Right cardiac atrium (tissue), 5 donors: ENCODE measurements at regions not wholly inside any gene's neighbourhood (a gene's known extent, or its start where the extent isn't known, plus 50 kb on each side); places are given as distances from the start of the nearest gene placed in this dataset.
A peak's percentile ranks its signal among the peaks of the same experiment; 100 is the strongest.

Source experiments
- ATAC-seq, 2 donors: fragments of 200-7000 bp; cut with Tn5 transposase; one replicate each; pipeline versions ENCODE4 v1.8.0 to v1.9.1; 2020; ENCODE audit warnings: moderate library complexity in 2 of 2, mild to moderate bottlenecking in 1 of 2
- DNase-seq, 3 donors: peaks; one replicate each; pipeline ENCODE4 v3.0.0-alpha.2; 2020
- H3K27ac ChIP-seq: one replicate; pipeline ENCODE4 v1.5.1; 2013; ENCODE audit warnings: mild to moderate bottlenecking, low read length, control low read depth, moderate library complexity
- H3K27me3 ChIP-seq: one replicate; pipeline ENCODE4 v1.6.1; 2013; ENCODE audit not compliant: control insufficient read depth, insufficient read depth
- H3K4me1 ChIP-seq: one replicate; pipeline ENCODE4 v1.6.1; 2013; ENCODE audit warnings: low read length; ENCODE audit not compliant: control insufficient read depth, insufficient read depth
- H3K4me3 ChIP-seq: one replicate; pipeline ENCODE4 v1.5.1; 2013; ENCODE audit warnings: low read length, control low read depth
- H3K9me3 ChIP-seq: one replicate; pipeline ENCODE4 v1.6.1; 2013; ENCODE audit warnings: low read length; ENCODE audit not compliant: control insufficient read depth
- WGBS: extraction: QIAGEN DNeasy Blood & Tissue Kit; methylation state at CpG from one replicate; pipeline ENCODE4 v1.1.7; 2013; 5-methylcytosine and 5-hydroxymethylcytosine counted together
- intact Hi-C, 4 donors: fragments of 100-400 bp; cut with DNase I; formaldehyde crosslinking; loops; one replicate each; pipeline versions ENCODE4 v1.11.0 to v1.14.0; 2022 to 2023
- donor health status: healthy with polysubstance abuse.
- donor health status: DM: no; HTN: yes; CAD: no.
- donor health status: DM: no; HTN: no; CAD: no.
- donor health status: DM: no; HTN: yes; CAD: no; lungs with severe emphysema.
- donor health status: DM: yes; HTN: yes; CAD: no.

- no peaks in the 10 kb centered on the region for H3K9me3 ChIP-seq
- H3K4me1 ChIP-seq = no peaks in the 10 kb centered on the region
- ATAC-seq = no peak
- no peak overlapping the region for H3K4me3 ChIP-seq
- H3K27ac ChIP-seq = no peak overlapping the region
- WGBS = 66% methylated on average over 2 of the region's 2 CpGs
- DNase-seq = no peak
- H3K27me3 ChIP-seq = no peaks in the 10 kb centered on the region
- intact Hi-C loops = no loop called here
Observed at GRCh38 chr14:76974365-76974764, 54.1 kb downstream of the IRF2BPL start.

GRCh38 chr14:76971549-76971948, 57.0 kb downstream of the IRF2BPL start:
- Histone ChIP-seq H3K27me3 (no peaks in the 10 kb centered on the region), H3K4me1 (no peaks in the 10 kb centered on the region), H3K27ac (no peak overlapping the region), H3K4me3 (no peak overlapping the region), H3K9me3 (no peaks in the 10 kb centered on the region)
- DNase-seq = no peak
- ATAC-seq = no peak
- 76% methylated on average over 6 of the region's 6 CpGs for WGBS
- intact Hi-C loops = no loop called here

- Histone ChIP-seq H3K4me3 (no peak overlapping the region), H3K4me1 (no peaks in the 10 kb centered on the region), H3K27ac (no peak overlapping the region), H3K9me3 (no peaks in the 10 kb centered on the region), H3K27me3 (no peaks in the 10 kb centered on the region)
- WGBS = 91% methylated on average over 16 of the region's 16 CpGs
- ATAC-seq (no peak), DNase-seq (peak in 1 of 3 donors; percentile 30)
- intact Hi-C loops = no loop called here
Observed at GRCh38 chr14:76968621-76969063, 59.9 kb downstream of the IRF2BPL start.

GRCh38 chr14:76967788-76968187, 60.7 kb downstream of the IRF2BPL start:
- WGBS = 95% methylated on average over 7 of the region's 7 CpGs
- no peak for ATAC-seq
- Histone ChIP-seq H3K27me3 (no peaks in the 10 kb centered on the region), H3K9me3 (no peaks in the 10 kb centered on the region), H3K4me3 (no peak overlapping the region), H3K4me1 (no peaks in the 10 kb centered on the region), H3K27ac (no peak overlapping the region)
- DNase-seq = peak in 1 of 3 donors; percentile 19
- intact Hi-C loops = no loop called here

- no peaks in the 10 kb centered on the region for H3K4me1 ChIP-seq
- intact Hi-C loops = no loop called here
- DNase-seq (no peak), ATAC-seq (no peak)
- no peaks in the 10 kb centered on the region for H3K9me3 ChIP-seq
- no peak overlapping the region for H3K27ac ChIP-seq
- 89% methylated on average over 5 of the region's 5 CpGs for WGBS
- H3K27me3 ChIP-seq = no peaks in the 10 kb centered on the region
- H3K4me3 ChIP-seq = no peak overlapping the region
Observed at GRCh38 chr14:76965232-76965631, 63.3 kb downstream of the IRF2BPL start.

- 63% methylated on average over 5 of the region's 5 CpGs for WGBS
- DNase-seq (no peak), ATAC-seq (no peak)
- Histone ChIP-seq H3K27ac (no peak overlapping the region), H3K27me3 (no peaks in the 10 kb centered on the region), H3K9me3 (no peaks in the 10 kb centered on the region), H3K4me1 (no peaks in the 10 kb centered on the region), H3K4me3 (no peak overlapping the region)
- intact Hi-C loops = no loop called here
Observed at GRCh38 chr14:76964695-76965094, 63.8 kb downstream of the IRF2BPL start.

- DNase-seq = no peak
- WGBS = 70% methylated on average over 3 of the region's 3 CpGs
- Histone ChIP-seq H3K9me3 (no peaks in the 10 kb centered on the region), H3K27ac (no peak overlapping the region), H3K27me3 (no peaks in the 10 kb centered on the region), H3K4me1 (no peaks in the 10 kb centered on the region), H3K4me3 (no peak overlapping the region)
- no peak for ATAC-seq
- intact Hi-C loops = no loop called here
Observed at GRCh38 chr14:76963372-76963771, 65.1 kb downstream of the IRF2BPL start.

- DNase-seq (no peak), ATAC-seq (no peak)
- intact Hi-C loops = no loop called here
- peak overlapping the region; percentile 63 for H3K27ac ChIP-seq
- no peaks in the 10 kb centered on the region for H3K4me1 ChIP-seq
- H3K9me3 ChIP-seq = no peaks in the 10 kb centered on the region
- no peaks in the 10 kb centered on the region for H3K27me3 ChIP-seq
- 91% methylated on average over 1 of the region's 1 CpG for WGBS
- peak overlapping the region; percentile 52 for H3K4me3 ChIP-seq
Observed at GRCh38 chr14:76962303-76962660, 66.2 kb downstream of the IRF2BPL start.

GRCh38 chr14:76961631-76962302, 66.7 kb downstream of the IRF2BPL start:
- no peaks in the 10 kb centered on the region for H3K27me3 ChIP-seq
- H3K4me3 ChIP-seq = peak overlapping the region; percentile 52
- no peaks in the 10 kb centered on the region for H3K9me3 ChIP-seq
- peak; percentile 90 for ATAC-seq
- H3K27ac ChIP-seq = peak overlapping the region; percentile 63
- no peaks in the 10 kb centered on the region for H3K4me1 ChIP-seq
- 2% methylated on average over 24 of the region's 24 CpGs for WGBS
- DNase-seq = peak; percentile 87 to 93 (median 92)
- intact Hi-C loops = no loop called here

- Histone ChIP-seq H3K4me3 (no peak overlapping the region), H3K27me3 (no peaks in the 10 kb centered on the region), H3K9me3 (no peaks in the 10 kb centered on the region), H3K27ac (peak overlapping the region; percentile 91), H3K4me1 (peaks cover 6% of the 10 kb centered on the region)
- DNase-seq (peak in 1 of 3 donors; percentile 59), ATAC-seq (peak; percentile 25 to 37)
- intact Hi-C loops = loop anchor here in 3 of 4 donors (5.0 kb wide), 2 partner anchors 42 to 68 kb away; partner anchors contain the start of gene IRF2BPL (in 3 of the 3)
- WGBS = 71% methylated on average over 8 of the region's 8 CpGs
Observed at GRCh38 chr14:76958980-76959710, 69.4 kb downstream of the IRF2BPL start.
